HG03025 (cell line): ENCODE measurements at regions not wholly inside any gene's neighbourhood (a gene's known extent, or its start where the extent isn't known, plus 50 kb on each side); places are given as distances from the start of the nearest gene placed in this dataset.
"Not testable (repeated sequence)": the region's sequence is repeated elsewhere in the genome, so short reads cannot be mapped to it uniquely, and the experiment has no call there.

Experiments
- ATAC-seq: cut with Tn5 transposase; IDR thresholded peaks from one replicate; pipeline ENCODE4 v1.9.1; 2021; ENCODE audit warnings: mild to moderate bottlenecking, moderate library complexity; ENCODE audit not compliant: unreplicated experiment, low FRiP score

GRCh38 chr2:161480123-161480522 lies 64.0 kb downstream of the TBR1 start:
- ATAC-seq: no peak

GRCh38 chr2:161481619-161482018 lies 65.5 kb downstream of the TBR1 start:
- ATAC-seq: no peak

DNA sequence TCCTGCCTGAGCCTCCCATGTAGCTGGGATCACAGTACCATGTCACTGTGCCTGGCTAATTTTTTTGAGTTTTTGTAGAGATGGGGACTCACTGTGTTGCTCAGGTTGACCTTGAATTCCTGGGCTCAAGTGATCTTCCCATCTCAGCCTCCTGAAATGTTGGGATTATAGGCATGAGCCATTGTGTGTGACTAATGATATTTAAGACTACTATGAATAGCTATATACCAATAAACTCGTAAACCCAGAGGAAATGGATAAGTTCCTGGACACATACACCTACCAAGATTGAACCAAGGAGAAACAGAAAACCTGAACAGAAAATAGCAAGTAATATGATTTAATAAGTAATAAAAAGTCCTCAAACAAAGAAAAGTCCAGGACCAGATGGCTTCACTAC lies 68.0 kb downstream of the TBR1 start:
- ATAC-seq: no peak

- no peak for ATAC-seq
Measured at GRCh38 chr2:161486111-161486510, 70.0 kb downstream of the TBR1 start.

GRCh38 chr2:161488131-161488699 lies 72.1 kb downstream of the TBR1 start:
- no peak for ATAC-seq

DNA sequence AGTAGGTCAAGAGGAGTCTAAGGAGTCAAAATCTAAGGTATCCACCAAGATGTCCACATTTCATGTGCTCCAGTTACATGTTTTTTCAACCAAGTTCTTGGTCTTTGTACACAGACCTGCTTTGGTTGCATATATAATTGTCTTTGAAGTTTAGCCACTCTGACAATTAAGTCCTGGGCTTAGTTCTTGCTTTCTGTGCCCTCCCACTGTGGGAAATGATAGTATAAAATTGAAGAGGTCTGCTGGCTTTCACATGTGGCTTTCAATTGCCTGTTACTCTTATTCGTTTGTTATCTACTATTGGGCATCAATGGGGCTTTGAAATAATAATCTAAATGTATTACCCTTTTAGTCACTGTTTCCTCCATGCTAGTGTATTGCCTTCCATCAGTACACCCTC lies 72.8 kb downstream of the TBR1 start:
- ATAC-seq: no peak

DNA sequence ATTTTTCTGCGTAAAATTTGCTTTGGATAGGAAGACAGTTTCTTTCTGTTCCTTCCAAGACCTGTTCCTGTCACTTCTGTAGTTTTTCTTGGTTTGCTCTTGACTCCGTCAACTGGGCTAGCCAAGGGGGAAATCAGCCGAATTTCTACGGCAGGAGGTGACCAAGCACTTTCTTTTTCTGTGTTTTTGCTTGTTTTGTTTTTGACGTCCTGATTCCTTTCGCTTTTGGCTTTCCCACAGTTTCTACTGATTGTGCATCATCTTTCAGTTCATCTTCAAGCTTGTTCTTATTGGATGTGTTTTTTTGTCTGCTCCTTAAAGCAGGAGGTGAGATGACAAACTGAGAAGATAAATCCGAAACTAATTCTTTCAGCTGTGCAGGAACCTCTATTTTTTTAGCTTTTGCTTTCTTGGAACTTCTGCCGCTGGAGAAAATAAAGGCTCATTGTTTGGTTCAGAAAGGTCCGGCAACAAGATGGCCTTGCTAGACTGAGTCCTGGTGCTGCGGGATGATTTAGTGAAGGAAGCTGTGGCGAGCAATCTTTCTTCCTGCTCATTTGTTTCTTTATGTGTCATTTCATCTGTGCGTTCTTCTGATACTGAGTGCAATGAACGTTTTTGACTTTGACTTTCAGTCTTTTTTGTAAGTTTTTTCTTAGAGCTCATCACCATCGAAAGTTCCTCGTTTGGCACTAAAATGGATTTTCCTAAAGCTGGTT lies 85.0 kb downstream of the TBR1 start:
- not testable (repeated sequence) for ATAC-seq

GRCh38 chr2:161502279-161502678 lies 86.2 kb downstream of the TBR1 start:
- not testable (repeated sequence) for ATAC-seq

DNA sequence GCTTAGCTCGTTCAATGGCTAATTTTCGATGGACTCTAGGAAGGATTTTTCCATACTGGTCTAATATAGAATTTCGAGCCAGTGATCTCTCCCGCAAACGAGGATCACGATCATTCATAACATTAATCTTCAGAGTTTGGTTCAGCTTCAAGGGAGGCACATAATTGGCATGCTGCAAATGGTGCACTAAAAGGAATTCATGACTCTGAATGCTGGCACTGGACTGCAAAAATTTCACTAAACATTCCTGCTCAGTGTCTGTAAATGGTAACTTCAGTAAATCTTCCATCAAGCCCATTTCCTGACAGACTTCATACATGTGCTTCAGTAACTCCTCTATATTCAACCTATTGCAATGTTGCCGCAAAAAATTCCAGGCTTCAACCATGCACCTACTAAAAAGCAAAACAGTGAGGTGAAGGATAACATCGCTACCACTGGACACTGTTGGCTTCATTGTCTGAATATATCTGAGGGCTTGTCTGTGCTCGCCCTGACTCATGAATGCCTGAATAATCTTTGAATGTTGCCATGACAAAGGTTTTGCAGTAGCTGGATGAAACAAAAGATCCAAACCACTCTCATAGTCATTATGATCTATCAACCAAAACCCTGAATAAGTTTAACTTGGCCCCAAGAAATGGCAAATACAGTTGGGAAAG lies 88.7 kb downstream of the TBR1 start:
- ATAC-seq: not testable (repeated sequence)

DNA sequence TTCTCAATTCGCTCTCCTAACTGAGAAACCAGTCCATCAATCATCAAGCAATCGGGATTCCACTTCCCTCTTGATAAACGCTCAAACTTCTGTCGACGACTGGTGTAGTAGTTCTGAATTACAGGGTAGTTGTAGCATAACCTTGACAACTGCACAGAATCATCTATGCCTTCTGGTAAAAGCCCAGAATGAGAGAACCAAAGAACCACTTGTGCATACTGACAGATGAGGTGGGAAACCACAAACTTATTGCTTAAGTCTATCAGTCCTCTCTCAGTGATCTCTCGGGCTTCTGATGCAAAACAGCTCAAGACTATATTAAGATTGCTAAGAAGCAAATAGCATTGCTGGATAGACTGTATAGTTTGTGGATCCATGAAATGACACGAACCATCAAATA lies 89.4 kb downstream of the TBR1 start:
- not testable (repeated sequence) for ATAC-seq

DNA sequence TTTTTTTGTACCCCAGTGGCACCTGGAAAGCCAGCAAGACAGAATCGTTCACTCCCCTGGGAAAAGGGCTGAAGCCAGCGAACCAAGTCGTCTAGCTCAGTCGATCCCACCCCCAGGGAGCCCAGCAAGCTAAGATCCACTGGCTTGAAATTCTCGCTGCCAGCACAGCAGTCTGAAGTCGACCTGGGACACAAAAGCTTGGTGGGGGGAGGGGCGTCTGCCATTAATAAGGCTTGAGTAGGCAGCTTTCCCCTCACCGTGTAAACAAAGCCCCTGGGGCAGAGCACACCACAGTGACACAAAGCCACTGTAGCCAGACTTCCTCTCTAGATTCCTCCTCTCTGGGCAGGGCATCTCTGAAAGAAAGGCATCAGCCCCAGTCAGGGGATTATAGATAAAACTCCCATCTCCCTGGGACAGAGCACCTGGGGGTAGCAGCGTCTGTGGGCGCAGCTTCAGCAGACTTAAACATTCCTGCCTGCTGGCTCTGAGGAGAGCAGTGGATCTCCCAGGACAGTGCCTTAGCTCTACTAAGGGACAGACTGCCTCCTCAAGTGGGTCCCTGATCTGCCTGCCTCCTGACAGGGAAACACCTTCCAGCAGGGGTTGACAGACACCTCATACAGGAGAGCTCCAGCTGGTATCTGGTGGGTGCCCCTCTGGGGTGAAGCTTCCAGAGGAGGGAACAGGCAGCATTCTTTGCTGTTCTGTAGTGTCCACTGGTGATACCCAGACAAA lies 97.4 kb downstream of the TBR1 start:
- ATAC-seq: not testable (repeated sequence)

- no peak for ATAC-seq
Measured at GRCh38 chr2:161522796-161523195, 101.4 kb upstream of the SLC4A10 start.

DNA sequence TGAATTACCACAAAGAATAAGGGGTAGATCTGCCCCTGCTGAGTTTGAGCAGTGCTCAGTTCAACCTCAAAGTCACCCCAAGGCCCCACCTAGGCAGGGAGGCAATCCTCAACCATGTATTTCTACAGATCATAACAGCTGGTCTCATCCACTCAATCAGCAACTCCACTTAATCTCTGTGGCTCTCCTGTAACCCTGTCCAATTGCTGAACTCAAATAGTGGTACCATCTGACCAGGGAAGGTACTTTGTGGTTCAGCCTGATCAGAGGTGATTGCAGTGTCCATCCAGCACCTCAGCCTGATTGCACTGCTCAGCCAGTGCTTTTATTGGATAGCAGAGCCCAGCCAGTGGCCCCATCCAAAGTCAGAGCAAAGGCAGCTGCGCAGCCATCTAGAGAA lies 91.0 kb upstream of the SLC4A10 start:
- ATAC-seq: no peak

DNA sequence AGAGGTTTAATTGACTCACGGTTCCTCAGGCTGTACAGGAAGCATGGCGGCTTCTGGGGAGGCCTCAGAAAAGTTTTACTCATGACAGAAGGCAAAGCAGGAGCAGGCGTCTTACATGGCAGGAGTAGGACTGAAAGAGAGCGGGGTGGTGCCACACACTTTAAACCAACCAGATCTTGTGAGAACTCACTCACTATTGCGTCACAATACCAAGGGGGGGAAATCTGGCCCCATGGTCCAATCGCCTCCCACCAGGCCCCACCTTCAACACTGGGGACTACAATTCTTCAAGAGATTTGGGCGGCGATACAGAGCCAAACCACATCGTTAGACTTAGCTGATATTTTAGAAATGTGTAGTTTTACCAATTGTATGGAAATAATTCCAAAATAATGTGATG lies 77.6 kb upstream of the SLC4A10 start:
- no peak for ATAC-seq

DNA sequence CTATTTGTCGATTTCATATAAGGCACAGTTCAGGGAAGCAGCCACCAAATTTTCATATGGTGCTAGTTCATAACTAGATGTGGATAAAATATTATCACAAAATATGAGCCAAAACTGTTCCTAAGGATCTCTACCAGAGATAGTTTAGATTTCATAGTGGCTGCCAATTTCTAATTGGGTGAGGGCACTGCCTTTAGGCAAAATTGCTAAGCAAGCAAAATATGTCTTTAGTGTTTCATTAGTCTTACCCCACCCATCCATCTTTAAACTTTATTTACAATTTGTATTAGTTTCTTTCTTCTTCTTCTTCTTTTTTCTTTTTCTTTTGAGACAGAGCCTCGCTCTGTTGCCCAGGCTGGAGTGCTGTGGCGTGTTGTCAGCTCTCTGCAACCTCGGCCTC lies 77.1 kb upstream of the SLC4A10 start:
- no peak for ATAC-seq

DNA sequence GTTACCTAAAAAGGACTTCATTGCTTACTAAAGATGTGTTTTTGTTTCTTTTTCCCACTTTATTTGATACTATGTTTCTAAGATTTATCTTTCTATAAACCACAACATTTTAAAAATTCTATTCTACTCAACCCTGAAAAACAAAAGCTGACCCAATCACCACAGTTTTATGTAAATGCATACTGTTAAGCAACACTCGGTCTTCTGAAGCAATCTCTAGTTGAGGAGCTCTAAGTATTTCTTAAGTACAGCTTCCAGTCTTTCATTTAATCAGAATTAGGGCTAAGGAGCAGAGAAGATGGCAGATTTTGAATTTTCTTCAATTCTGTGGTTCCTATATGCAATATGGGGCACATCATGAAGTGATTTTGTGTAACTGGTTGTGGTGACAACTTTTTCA lies 72.2 kb upstream of the SLC4A10 start:
- no peak for ATAC-seq

GRCh38 chr2:161555826-161556225 lies 68.4 kb upstream of the SLC4A10 start:
- no peak for ATAC-seq

DNA sequence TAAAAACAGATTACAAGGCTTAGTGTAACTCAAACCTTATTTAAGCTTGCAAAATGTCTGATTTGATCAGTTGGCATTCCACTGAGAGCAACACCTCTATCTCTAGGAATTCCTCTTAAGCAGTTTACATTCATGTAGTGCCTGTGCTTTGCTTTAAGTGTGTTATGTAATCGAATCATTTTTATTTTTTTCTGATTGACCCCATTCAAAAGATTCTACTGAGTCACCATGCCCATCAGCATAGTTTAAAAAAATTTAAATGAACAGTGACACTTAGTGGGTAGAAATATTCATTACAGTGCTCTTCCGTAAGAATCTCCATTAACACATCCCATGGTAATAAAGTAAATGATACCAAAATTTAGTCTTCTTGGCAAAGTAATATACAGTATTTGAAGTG lies 67.8 kb upstream of the SLC4A10 start:
- no peak for ATAC-seq

GRCh38 chr2:161557538-161557937 lies 66.7 kb upstream of the SLC4A10 start:
- ATAC-seq: no peak

GRCh38 chr2:161564906-161565305 lies 59.3 kb upstream of the SLC4A10 start:
- no peak for ATAC-seq

DNA sequence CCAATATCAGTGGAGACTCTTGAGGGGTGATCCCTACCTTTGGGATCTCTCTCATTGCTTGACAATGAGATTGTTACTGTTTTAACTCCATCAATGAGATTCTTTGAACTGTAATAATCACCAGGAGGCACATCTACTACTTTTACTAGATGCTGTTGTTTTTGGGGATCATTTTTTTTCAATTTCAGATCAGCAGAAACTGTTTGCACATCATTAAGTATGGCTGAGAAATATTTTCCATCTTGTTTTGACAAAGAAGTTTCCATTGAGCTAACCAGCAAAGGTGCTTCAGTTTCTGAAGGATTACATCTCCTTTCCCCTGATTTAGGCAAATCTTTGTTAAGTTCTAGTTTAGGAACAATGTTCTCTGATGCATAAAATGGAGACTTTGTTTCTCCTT lies 54.8 kb upstream of the SLC4A10 start:
- ATAC-seq: no peak
